SU-DHL-6 (cell line): ENCODE measurements at regions not wholly inside any gene's neighbourhood (a gene's known extent, or its start where the extent isn't known, plus 50 kb on each side); places are given as distances from the start of the nearest gene placed in this dataset.

ENCODE experiments used
- CTCF ChIP-seq: fragments of 200-600 bp; sonication (generic); IDR thresholded peaks from one replicate; pipeline ENCODE4 v1.5.1; 2017; ENCODE audit warnings: antibody characterized with exemption, mild to moderate bottlenecking, low read length, moderate library complexity; ENCODE audit not compliant: insufficient read depth, poor library complexity, severe bottlenecking
- EZH2phosphoT487 ChIP-seq: fragments of 200-600 bp; sonication (generic), shearing (Covaris generic); conservative IDR thresholded peaks from 2 replicates; pipeline ENCODE4 v1.6.1; 2018; ENCODE audit warnings: mild to moderate bottlenecking, antibody characterized with exemption, low read length, moderate library complexity, mixed read lengths

- TF ChIP-seq CTCF (no peak), EZH2phosphoT487 (no peak)
These were observed 127.2 kb downstream of the KCNA5 start for GRCh38 chr12:5170844-5171243.
